Brain microvascular endothelial cell (primary cell): ENCODE measurements at regions not wholly inside any gene's neighbourhood (a gene's known extent, or its start where the extent isn't known, plus 50 kb on each side); places are given as distances from the start of the nearest gene placed in this dataset.
"Not testable (repeated sequence)": the region's sequence is repeated elsewhere in the genome, so short reads cannot be mapped to it uniquely, and the experiment has no call there.

ENCODE experiments used
- DNase-seq: peaks from one replicate; pipeline ENCODE4 v3.0.0-alpha.2; 2020
- H3K27ac ChIP-seq: fragments of 250-450 bp; sonication (Bioruptor Pico); 2 replicates; pipeline ENCODE4 v1.5.1; 2020; ENCODE audit warnings: mild to moderate bottlenecking, moderate library complexity
- H3K27me3 ChIP-seq: fragments of 250-450 bp; sonication (Bioruptor Pico); replicated peaks from 2 replicates; pipeline ENCODE4 v1.5.1; 2020; ENCODE audit warnings: mild to moderate bottlenecking
- H3K36me3 ChIP-seq: fragments of 250-450 bp; sonication (Bioruptor Pico); replicated peaks from 2 replicates; pipeline ENCODE4 v1.5.1; 2020; ENCODE audit warnings: mild to moderate bottlenecking
- H3K4me3 ChIP-seq: 2 replicates; pipeline ENCODE4 v1.5.1; 2011; ENCODE audit warnings: low read depth, mild to moderate bottlenecking, control low read depth, low read length, moderate library complexity
- in situ Hi-C: cut with HindIII; loops from 2 replicates; pipeline ENCODE4 v1.10.0; 2017; ENCODE audit warnings: low sequenced_read_pairs, low pct_ligation_motif_present
- TF ChIP-seq, protein P1 (sequence below): IDR thresholded peaks from 2 replicates; pipeline ENCODE4 v1.5.1; 2011; ENCODE audit warnings: low read depth, mild to moderate bottlenecking, moderate library complexity, low read length, control low read depth, inconsistent platforms; ENCODE audit errors: missing control alignments

DNA sequence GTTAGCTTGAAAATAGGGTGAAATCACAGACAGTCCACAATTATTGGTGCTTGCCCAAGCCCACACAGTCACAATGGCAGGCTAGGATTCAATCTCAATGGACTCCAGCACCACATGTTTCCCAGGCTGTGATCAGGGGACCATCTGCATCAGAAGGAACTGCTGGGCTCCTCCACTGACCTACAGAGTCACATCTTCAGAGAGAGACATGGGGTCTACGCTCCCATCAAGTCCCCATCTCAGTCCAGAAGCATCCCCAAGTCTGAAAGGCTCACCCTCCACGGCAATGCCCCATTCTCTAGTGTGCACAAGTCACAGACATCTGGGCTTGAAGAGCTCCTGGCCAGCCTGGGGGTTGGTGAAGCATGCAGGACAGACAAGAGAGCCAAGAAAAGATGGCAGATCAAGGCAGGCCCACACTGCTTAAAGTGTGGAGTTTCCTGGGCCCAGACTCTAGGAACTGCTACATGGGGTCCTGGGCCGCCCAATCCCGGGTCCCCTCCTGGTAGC is 262.5 kb downstream of the NPHP4 start:
- TF ChIP-seq, protein P1, sequence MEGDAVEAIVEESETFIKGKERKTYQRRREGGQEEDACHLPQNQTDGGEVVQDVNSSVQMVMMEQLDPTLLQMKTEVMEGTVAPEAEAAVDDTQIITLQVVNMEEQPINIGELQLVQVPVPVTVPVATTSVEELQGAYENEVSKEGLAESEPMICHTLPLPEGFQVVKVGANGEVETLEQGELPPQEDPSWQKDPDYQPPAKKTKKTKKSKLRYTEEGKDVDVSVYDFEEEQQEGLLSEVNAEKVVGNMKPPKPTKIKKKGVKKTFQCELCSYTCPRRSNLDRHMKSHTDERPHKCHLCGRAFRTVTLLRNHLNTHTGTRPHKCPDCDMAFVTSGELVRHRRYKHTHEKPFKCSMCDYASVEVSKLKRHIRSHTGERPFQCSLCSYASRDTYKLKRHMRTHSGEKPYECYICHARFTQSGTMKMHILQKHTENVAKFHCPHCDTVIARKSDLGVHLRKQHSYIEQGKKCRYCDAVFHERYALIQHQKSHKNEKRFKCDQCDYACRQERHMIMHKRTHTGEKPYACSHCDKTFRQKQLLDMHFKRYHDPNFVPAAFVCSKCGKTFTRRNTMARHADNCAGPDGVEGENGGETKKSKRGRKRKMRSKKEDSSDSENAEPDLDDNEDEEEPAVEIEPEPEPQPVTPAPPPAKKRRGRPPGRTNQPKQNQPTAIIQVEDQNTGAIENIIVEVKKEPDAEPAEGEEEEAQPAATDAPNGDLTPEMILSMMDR, result no peak
- no peak overlapping the region for H3K27ac ChIP-seq
- DNase-seq, result no peak
- no peak overlapping the region for H3K4me3 ChIP-seq
- in situ Hi-C loops, result no loop called here
- no peaks in the 10 kb centered on the region for H3K27me3 ChIP-seq
- no peaks in the 10 kb centered on the region for H3K36me3 ChIP-seq

DNA sequence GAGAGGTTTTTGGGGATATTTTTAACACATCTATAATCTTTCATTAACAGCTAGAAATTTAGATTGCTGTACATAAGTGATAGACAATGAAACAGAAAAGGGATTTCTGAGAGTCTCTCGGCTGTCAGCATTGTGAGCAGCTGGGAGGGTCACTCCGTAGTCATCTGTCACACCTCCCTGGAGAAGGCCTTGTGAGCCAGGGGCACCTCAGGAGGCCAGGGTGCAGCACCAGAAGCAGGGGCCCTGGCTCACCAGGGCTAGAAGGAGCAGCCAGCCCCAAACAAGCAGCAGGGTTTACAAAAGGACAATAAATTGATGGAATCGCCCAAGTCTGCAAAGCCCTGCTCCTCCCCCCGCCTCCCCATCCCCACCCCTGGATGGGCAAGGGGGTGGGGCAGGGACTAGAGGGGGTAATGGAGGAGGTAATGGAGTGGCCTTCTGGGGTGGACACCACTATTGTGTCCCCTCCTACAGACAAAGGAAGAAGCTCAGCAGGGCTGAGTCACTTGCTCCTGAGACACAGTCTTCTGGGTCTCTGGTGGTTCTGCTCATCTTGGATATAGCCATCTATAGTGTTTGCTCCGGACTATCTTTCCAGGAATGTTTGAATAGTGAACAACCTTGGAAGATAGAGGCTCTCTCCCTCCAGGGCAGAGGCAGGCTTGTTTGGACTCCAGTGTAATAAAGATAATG is 263.4 kb downstream of the NPHP4 start:
- H3K27me3 ChIP-seq, result no peaks in the 10 kb centered on the region
- in situ Hi-C loops, result no loop called here
- no peak overlapping the region for H3K27ac ChIP-seq
- DNase-seq, result no peak
- no peak overlapping the region for H3K4me3 ChIP-seq
- no peaks in the 10 kb centered on the region for H3K36me3 ChIP-seq
- TF ChIP-seq, protein P1, result no peak

DNA sequence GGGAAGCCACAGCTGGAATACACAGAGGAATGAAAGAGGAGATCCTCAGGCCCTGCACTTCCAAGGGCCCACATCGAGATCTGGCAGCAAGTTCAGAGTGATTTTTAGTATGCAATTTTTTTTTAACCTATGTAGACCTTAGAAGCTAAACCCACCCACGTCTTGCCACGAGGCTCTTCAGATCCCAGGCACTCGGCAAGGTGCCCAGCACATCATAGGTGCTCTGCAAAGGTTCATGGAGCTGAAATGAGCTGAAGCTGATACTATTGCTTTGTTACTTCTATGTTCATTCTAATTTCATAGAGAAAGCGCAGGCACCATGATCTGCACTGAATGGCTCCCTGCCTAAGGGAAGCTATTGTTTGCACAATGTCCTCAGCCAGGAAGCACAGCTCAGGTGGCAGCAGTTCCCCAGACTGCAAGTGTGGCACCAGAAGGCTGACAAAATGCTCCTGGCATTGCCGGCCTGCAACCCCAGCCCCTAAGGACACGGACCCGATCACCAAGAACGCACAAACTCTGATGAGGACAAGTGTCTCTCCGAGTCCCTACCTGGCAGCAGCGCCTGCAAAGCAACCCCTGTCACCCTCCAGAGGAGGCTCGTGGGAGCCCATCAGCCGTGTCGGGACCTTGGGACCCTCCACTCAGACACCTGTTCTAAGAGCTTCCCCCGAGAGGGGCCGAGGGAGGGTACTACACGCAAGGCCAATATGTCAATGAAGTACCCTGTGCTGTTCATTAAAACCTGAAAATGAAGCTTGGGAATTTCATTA is 264.2 kb downstream of the NPHP4 start:
- no peaks in the 10 kb centered on the region for H3K27me3 ChIP-seq
- no peak overlapping the region for H3K4me3 ChIP-seq
- TF ChIP-seq, protein P1, result no peak
- no peak for DNase-seq
- in situ Hi-C loops, result no loop called here
- no peaks in the 10 kb centered on the region for H3K36me3 ChIP-seq
- H3K27ac ChIP-seq, result no peak overlapping the region

DNA sequence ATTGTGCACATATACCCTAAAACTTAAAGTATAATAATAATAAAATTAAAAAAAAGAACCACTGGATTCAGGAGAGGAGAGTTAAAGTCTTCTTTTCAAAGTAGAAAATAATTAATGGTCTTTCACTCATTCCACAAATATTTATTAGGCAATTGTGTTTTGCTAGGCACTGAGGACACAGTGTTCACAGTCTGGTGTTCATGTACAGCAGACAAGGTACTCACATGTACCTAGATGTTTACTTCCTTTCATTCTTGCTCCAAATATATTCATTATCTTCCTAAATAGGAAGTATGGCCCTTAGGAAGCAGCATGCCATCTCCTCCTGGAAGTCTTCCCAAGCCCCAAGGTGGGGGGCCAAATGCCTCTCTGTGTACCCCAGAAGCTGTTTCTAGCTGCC is 265.0 kb downstream of the NPHP4 start:
- in situ Hi-C loops, result no loop called here
- no peaks in the 10 kb centered on the region for H3K27me3 ChIP-seq

DNA sequence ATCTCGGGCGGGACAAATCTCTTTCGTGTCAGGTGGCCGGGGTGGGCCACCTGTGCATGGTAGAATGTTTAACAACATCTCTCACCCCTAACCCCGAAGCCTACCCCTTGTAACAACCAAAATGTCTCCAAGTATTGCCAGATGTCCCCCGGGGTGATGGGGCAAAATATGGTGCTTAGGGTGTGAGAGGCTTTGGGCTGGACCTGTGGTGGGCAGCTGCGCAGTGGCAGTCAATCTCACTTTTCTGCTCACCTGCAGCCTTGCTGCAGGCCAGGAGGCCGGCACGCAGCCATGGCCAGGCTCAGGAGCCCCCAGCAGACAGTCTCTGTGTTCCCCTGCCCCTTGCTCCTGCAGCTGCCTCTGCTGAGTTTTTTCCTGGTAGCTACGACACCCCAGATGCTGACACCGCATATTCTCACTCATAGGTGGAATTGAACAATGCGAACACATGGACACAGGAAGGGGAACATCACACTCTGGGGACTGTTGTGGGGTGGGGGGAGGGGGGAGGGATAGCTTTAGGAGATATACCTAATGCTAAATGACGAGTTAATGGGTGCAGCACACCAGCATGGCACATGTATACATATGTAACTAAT is 265.5 kb downstream of the NPHP4 start:
- H3K4me3 ChIP-seq, H3K27me3 ChIP-seq, DNase-seq, in situ Hi-C loops, H3K27ac ChIP-seq, H3K36me3 ChIP-seq: not testable (repeated sequence)

More for the DNA sequence above, 265.0 kb downstream of the NPHP4 start:
- TF ChIP-seq, protein P1, result no peak
- no peak overlapping the region for H3K27ac ChIP-seq
- H3K4me3 ChIP-seq, result no peak overlapping the region
- no peaks in the 10 kb centered on the region for H3K36me3 ChIP-seq
- no peak for DNase-seq
